Neuron (in vitro differentiated cells): ENCODE measurements at regions not wholly inside any gene's neighbourhood (a gene's known extent, or its start where the extent isn't known, plus 50 kb on each side); places are given as distances from the start of the nearest gene placed in this dataset.
"Not testable (repeated sequence)": the region's sequence is repeated elsewhere in the genome, so short reads cannot be mapped to it uniquely, and the experiment has no call there.

ENCODE experiments used
- H2AFZ ChIP-seq: one replicate; pipeline ENCODE4 v1.6.1; 2013; ENCODE audit warnings: low read depth, mild to moderate bottlenecking, inconsistent platforms, low read length, moderate library complexity
- H3K27me3 ChIP-seq: one replicate; pipeline ENCODE4 v1.6.1; 2013; ENCODE audit warnings: low read length; ENCODE audit not compliant: insufficient read depth
- H3K36me3 ChIP-seq: one replicate; pipeline ENCODE4 v1.6.1; 2013; ENCODE audit warnings: low read length; ENCODE audit not compliant: insufficient read depth
- H3K4me1 ChIP-seq: one replicate; pipeline ENCODE4 v1.6.1; 2013; ENCODE audit warnings: low read length; ENCODE audit not compliant: insufficient read depth
- H3K4me3 ChIP-seq: 2 replicates; pipeline ENCODE4 v1.5.1; 2013; ENCODE audit warnings: mild to moderate bottlenecking, low read length, moderate library complexity
- H3K9me3 ChIP-seq: one replicate; pipeline ENCODE4 v1.6.1; 2013; ENCODE audit warnings: low read length

GRCh38 chr15:26084771-26085170 is 221.6 kb upstream of the ATP10A start:
- H3K27me3 ChIP-seq: no peaks in the 10 kb centered on the region
- H3K4me1 ChIP-seq: peaks cover 9% of the 10 kb centered on the region
- no peak overlapping the region for H2AFZ ChIP-seq
- no peaks in the 10 kb centered on the region for H3K9me3 ChIP-seq
- no peaks in the 10 kb centered on the region for H3K36me3 ChIP-seq
- H3K4me3 ChIP-seq: no peak overlapping the region

- H3K9me3 ChIP-seq: no peaks in the 10 kb centered on the region
- H3K4me1 ChIP-seq: peaks cover 9% of the 10 kb centered on the region
- H3K36me3 ChIP-seq: no peaks in the 10 kb centered on the region
- H2AFZ ChIP-seq: no peak overlapping the region
- H3K4me3 ChIP-seq: no peak overlapping the region
- H3K27me3 ChIP-seq: no peaks in the 10 kb centered on the region
These were observed 220.8 kb upstream of the ATP10A start for GRCh38 chr15:26083896-26084295.

GRCh38 chr15:26083457-26083856 is 220.3 kb upstream of the ATP10A start:
- H3K4me1 ChIP-seq: peaks cover 9% of the 10 kb centered on the region
- H3K36me3 ChIP-seq: no peaks in the 10 kb centered on the region
- no peaks in the 10 kb centered on the region for H3K9me3 ChIP-seq
- peak overlapping the region; percentile 92 for H3K4me3 ChIP-seq
- H3K27me3 ChIP-seq: no peaks in the 10 kb centered on the region
- H2AFZ ChIP-seq: peak overlapping the region; percentile 98

GRCh38 chr15:26082221-26083109 is 219.3 kb upstream of the ATP10A start:
- no peaks in the 10 kb centered on the region for H3K36me3 ChIP-seq
- peak overlapping the region; percentile 98 for H2AFZ ChIP-seq
- no peaks in the 10 kb centered on the region for H3K27me3 ChIP-seq
- H3K4me3 ChIP-seq: peak overlapping the region; percentile 92
- no peaks in the 10 kb centered on the region for H3K9me3 ChIP-seq
- peaks cover 9% of the 10 kb centered on the region for H3K4me1 ChIP-seq

- Histone ChIP-seq H3K4me1 (peaks cover 9% of the 10 kb centered on the region), H3K27me3 (no peaks in the 10 kb centered on the region), H2AFZ (no peak overlapping the region), H3K9me3 (no peaks in the 10 kb centered on the region), H3K36me3 (no peaks in the 10 kb centered on the region), H3K4me3 (peak overlapping the region; percentile 32)
These were observed 218.7 kb upstream of the ATP10A start for GRCh38 chr15:26081758-26082220.

GRCh38 chr15:26075770-26076169 is 212.6 kb upstream of the ATP10A start:
- no peaks in the 10 kb centered on the region for H3K4me1 ChIP-seq
- no peak overlapping the region for H3K4me3 ChIP-seq
- no peaks in the 10 kb centered on the region for H3K36me3 ChIP-seq
- H3K27me3 ChIP-seq: no peaks in the 10 kb centered on the region
- H2AFZ ChIP-seq: no peak overlapping the region
- H3K9me3 ChIP-seq: no peaks in the 10 kb centered on the region

- Histone ChIP-seq H3K4me3 (no peak overlapping the region), H3K36me3 (no peaks in the 10 kb centered on the region), H2AFZ (no peak overlapping the region), H3K27me3 (no peaks in the 10 kb centered on the region), H3K4me1 (peaks cover 2% of the 10 kb centered on the region), H3K9me3 (no peaks in the 10 kb centered on the region)
These were observed 210.6 kb upstream of the ATP10A start for GRCh38 chr15:26073430-26074333.

- Histone ChIP-seq H3K27me3 (no peaks in the 10 kb centered on the region), H2AFZ (no peak overlapping the region), H3K36me3 (no peaks in the 10 kb centered on the region), H3K9me3 (no peaks in the 10 kb centered on the region), H3K4me1 (peaks cover 4% of the 10 kb centered on the region), H3K4me3 (no peak overlapping the region)
These were observed 207.0 kb upstream of the ATP10A start for GRCh38 chr15:26070095-26070532.

- no peaks in the 10 kb centered on the region for H3K9me3 ChIP-seq
- H3K36me3 ChIP-seq: no peaks in the 10 kb centered on the region
- H3K27me3 ChIP-seq: no peaks in the 10 kb centered on the region
- peaks cover 4% of the 10 kb centered on the region for H3K4me1 ChIP-seq
- H2AFZ ChIP-seq: no peak overlapping the region
- no peak overlapping the region for H3K4me3 ChIP-seq
These were observed 206.1 kb upstream of the ATP10A start for GRCh38 chr15:26069231-26069641.

- Histone ChIP-seq H3K4me3 (no peak overlapping the region), H3K9me3 (no peaks in the 10 kb centered on the region), H3K4me1 (peaks cover 4% of the 10 kb centered on the region), H3K36me3 (no peaks in the 10 kb centered on the region), H2AFZ (no peak overlapping the region), H3K27me3 (no peaks in the 10 kb centered on the region)
These were observed 203.8 kb upstream of the ATP10A start for GRCh38 chr15:26066896-26067295.

- no peaks in the 10 kb centered on the region for H3K36me3 ChIP-seq
- no peaks in the 10 kb centered on the region for H3K9me3 ChIP-seq
- H2AFZ ChIP-seq: no peak overlapping the region
- H3K27me3 ChIP-seq: no peaks in the 10 kb centered on the region
- no peak overlapping the region for H3K4me3 ChIP-seq
- peaks cover 4% of the 10 kb centered on the region for H3K4me1 ChIP-seq
These were observed 202.6 kb upstream of the ATP10A start for GRCh38 chr15:26065723-26066122.

GRCh38 chr15:26061248-26061647 is 198.1 kb upstream of the ATP10A start:
- peaks cover 2% of the 10 kb centered on the region for H3K4me1 ChIP-seq
- H3K27me3 ChIP-seq: no peaks in the 10 kb centered on the region
- H2AFZ ChIP-seq: no peak overlapping the region
- no peaks in the 10 kb centered on the region for H3K36me3 ChIP-seq
- no peaks in the 10 kb centered on the region for H3K9me3 ChIP-seq
- H3K4me3 ChIP-seq: no peak overlapping the region

- H3K36me3 ChIP-seq, H2AFZ ChIP-seq, H3K27me3 ChIP-seq, H3K9me3 ChIP-seq, H3K4me3 ChIP-seq, H3K4me1 ChIP-seq: not testable (repeated sequence)
These were observed 193.6 kb upstream of the ATP10A start for GRCh38 chr15:26056766-26057165.
